ENCODE measurements at regions not wholly inside any gene's neighbourhood (a gene's known extent, or its start where the extent isn't known, plus 50 kb on each side); places are given as distances from the start of the nearest gene placed in this dataset.

DNA sequence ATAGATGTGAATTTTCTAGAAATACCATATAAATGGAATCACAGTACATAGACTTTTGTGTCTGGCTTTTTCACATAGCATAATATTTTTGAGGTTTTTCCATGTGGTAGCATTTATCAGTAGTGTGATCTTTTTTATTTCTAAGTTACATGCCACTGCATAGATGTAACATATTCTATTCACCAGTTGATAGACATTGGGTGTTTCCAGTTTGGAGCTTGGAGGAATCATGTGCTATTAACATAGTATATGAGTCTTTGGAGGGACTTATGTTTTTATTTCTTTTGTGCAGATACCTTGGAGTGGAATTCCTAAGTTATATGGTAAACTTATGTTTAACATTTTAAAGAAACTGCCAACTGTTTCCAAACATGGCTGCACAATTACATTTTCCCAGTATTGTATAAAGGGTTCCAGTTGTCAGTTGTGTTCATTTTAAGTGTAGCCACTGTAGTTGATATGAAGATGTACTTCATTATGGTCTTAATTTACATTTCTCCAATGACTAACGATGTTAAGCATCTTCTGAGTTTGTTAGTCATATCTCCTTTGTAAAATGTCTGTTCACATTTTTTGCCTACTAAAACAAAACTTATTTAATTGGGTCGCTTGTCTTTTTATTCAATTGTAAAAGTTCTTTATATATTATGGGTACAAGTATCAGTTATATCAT, 145.7 kb upstream of the TRPC6 start:
- TF ChIP-seq, protein P1, sequence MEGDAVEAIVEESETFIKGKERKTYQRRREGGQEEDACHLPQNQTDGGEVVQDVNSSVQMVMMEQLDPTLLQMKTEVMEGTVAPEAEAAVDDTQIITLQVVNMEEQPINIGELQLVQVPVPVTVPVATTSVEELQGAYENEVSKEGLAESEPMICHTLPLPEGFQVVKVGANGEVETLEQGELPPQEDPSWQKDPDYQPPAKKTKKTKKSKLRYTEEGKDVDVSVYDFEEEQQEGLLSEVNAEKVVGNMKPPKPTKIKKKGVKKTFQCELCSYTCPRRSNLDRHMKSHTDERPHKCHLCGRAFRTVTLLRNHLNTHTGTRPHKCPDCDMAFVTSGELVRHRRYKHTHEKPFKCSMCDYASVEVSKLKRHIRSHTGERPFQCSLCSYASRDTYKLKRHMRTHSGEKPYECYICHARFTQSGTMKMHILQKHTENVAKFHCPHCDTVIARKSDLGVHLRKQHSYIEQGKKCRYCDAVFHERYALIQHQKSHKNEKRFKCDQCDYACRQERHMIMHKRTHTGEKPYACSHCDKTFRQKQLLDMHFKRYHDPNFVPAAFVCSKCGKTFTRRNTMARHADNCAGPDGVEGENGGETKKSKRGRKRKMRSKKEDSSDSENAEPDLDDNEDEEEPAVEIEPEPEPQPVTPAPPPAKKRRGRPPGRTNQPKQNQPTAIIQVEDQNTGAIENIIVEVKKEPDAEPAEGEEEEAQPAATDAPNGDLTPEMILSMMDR (conservative IDR thresholded peaks at IDR 0.05; ENCODE audit: low read depth in 2 of 2): no peak
- TF ChIP-seq JUNB (IDR thresholded peaks at IDR 0.05; ENCODE audit: unreplicated experiment) (no peak), EZH2phosphoT487 (IDR thresholded peaks at IDR 0.05; ENCODE audit: unreplicated experiment) (no peak), CREB1 (CRISPR knock-in tag; IDR thresholded peaks at IDR 0.05; ENCODE audit: low read depth) (no peak), EZH2 (IDR thresholded peaks at IDR 0.05; ENCODE audit: low read depth, unreplicated experiment) (no peak), POLR2AphosphoS5 (IDR thresholded peaks at IDR 0.05; ENCODE audit: low read depth) (no peak)
- TF ChIP-seq, protein P2, sequence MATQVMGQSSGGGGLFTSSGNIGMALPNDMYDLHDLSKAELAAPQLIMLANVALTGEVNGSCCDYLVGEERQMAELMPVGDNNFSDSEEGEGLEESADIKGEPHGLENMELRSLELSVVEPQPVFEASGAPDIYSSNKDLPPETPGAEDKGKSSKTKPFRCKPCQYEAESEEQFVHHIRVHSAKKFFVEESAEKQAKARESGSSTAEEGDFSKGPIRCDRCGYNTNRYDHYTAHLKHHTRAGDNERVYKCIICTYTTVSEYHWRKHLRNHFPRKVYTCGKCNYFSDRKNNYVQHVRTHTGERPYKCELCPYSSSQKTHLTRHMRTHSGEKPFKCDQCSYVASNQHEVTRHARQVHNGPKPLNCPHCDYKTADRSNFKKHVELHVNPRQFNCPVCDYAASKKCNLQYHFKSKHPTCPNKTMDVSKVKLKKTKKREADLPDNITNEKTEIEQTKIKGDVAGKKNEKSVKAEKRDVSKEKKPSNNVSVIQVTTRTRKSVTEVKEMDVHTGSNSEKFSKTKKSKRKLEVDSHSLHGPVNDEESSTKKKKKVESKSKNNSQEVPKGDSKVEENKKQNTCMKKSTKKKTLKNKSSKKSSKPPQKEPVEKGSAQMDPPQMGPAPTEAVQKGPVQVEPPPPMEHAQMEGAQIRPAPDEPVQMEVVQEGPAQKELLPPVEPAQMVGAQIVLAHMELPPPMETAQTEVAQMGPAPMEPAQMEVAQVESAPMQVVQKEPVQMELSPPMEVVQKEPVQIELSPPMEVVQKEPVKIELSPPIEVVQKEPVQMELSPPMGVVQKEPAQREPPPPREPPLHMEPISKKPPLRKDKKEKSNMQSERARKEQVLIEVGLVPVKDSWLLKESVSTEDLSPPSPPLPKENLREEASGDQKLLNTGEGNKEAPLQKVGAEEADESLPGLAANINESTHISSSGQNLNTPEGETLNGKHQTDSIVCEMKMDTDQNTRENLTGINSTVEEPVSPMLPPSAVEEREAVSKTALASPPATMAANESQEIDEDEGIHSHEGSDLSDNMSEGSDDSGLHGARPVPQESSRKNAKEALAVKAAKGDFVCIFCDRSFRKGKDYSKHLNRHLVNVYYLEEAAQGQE (IDR thresholded peaks at IDR 0.05; ENCODE audit: unreplicated experiment): no peak
